GM12878 (cell line): ENCODE measurements at regions not wholly inside any gene's neighbourhood (a gene's known extent, or its start where the extent isn't known, plus 50 kb on each side); places are given as distances from the start of the nearest gene placed in this dataset.

Experiments
- ATAC-seq: fragments of 200-7000 bp; cut with Tn5 transposase; 3 replicates; pipeline ENCODE4 v1.9.1; 2020; ENCODE audit warnings: mild to moderate bottlenecking, moderate library complexity
- BruUV-seq: library from RNA; stranded (reverse); fragments of 400-500 nt; replicated peaks from 2 replicates; lab custom pipeline; 2021; lab: Mats Ljungman, UMichigan
- CTCF ChIA-PET: fragments of 300-600 bp; sonication (Branson Sonifier 250); formaldehyde crosslinking; extraction: SDS; loops from one replicate; lab custom pipeline; 2021; ENCODE audit warnings: inconsistent platforms; lab: Yijun Ruan, JAX
- POLR2A ChIA-PET: fragments of 350-600 bp; formaldehyde crosslinking; extraction: SDS; loops from one replicate; lab custom pipeline; 2021; ENCODE audit warnings: inconsistent platforms; lab: Charles Lee
- RAD21 ChIA-PET: fragments of 300-600 bp; sonication (Branson Sonifier 250); formaldehyde crosslinking; loops from one replicate; lab custom pipeline; 2023; ENCODE audit warnings: antibody characterized with exemption; ENCODE audit not compliant: unreplicated experiment; lab: Charles Lee
- SMC1A ChIA-PET: fragments of 300-600 bp; sonication (Branson Sonifier 250); formaldehyde crosslinking; loops from one replicate; lab custom pipeline; 2023; ENCODE audit not compliant: unreplicated experiment, uncharacterized antibody; lab: Charles Lee
- DNase-seq: peaks from one replicate; pipeline ENCODE4 v3.0.0-alpha.2; 2011; ENCODE audit warnings: low read depth, low spot score
- FAIRE-seq: peaks from 3 replicates; lab custom pipeline; 2011; peaks lifted over from hg19 to GRCh38; lab: Jason Lieb, UNC
- H2AFZ ChIP-seq: 2 replicates; pipeline ENCODE4 v1.6.0; 2011; ENCODE audit warnings: low read depth, low read length, control low read depth; ENCODE audit not compliant: control insufficient read depth
- H3K27ac ChIP-seq: 2 replicates; pipeline ENCODE4 v1.5.1; 2011; ENCODE audit warnings: control low read depth; ENCODE audit not compliant: control insufficient read depth, insufficient read depth
- H3K27me3 ChIP-seq, 2 experiments: replicated peaks in 1 of 2; 2 replicates each; pipeline versions ENCODE4 v1.6.0 to v1.6.1; 2011; ENCODE audit warnings: low read length in 1 of 2; ENCODE audit not compliant: control insufficient read depth in 2 of 2, insufficient read depth in 2 of 2
- H3K36me3 ChIP-seq, 2 experiments: 2 replicates each; pipeline ENCODE4 v1.5.1; 2011; ENCODE audit warnings: low read length in 1 of 2; ENCODE audit not compliant: control insufficient read depth in 2 of 2, insufficient read depth in 2 of 2
- H3K4me1 ChIP-seq: 2 replicates; pipeline ENCODE4 v1.6.1; 2011; ENCODE audit warnings: mild to moderate bottlenecking, low read length, moderate library complexity, mixed read lengths; ENCODE audit not compliant: control insufficient read depth, insufficient read depth
- H3K4me2 ChIP-seq: 2 replicates; pipeline ENCODE4 v1.6.0; 2011; ENCODE audit warnings: control low read depth; ENCODE audit not compliant: control insufficient read depth, insufficient read depth
- H3K4me3 ChIP-seq: fragments of 200-600 bp; sonication (generic); 2 replicates; pipeline ENCODE4 v1.5.1; 2016
- H3K79me2 ChIP-seq: 2 replicates; pipeline ENCODE4 v1.6.0; 2011; ENCODE audit warnings: low read length; ENCODE audit not compliant: control insufficient read depth, insufficient read depth
- H3K9ac ChIP-seq: 2 replicates; pipeline ENCODE4 v1.8.0; 2011; ENCODE audit warnings: low read length, control low read depth, mixed read lengths; ENCODE audit not compliant: control insufficient read depth, insufficient read depth
- H3K9me3 ChIP-seq: replicated peaks from 3 replicates; pipeline ENCODE4 v1.5.1; 2011; ENCODE audit warnings: mild to moderate bottlenecking, low read length; ENCODE audit not compliant: control insufficient read depth, insufficient read depth
- H4K20me1 ChIP-seq: 2 replicates; pipeline ENCODE4 v1.6.0; 2011; ENCODE audit not compliant: control insufficient read depth, insufficient read depth
- ATF2 ChIP-seq: IDR thresholded peaks from 2 replicates; pipeline ENCODE4 v1.6.1; 2012; ENCODE audit warnings: low read length, inconsistent platforms
- ESRRA ChIP-seq: IDR thresholded peaks from 2 replicates; pipeline ENCODE4 v1.6.1; 2012; ENCODE audit warnings: mild to moderate bottlenecking, low read length, improper control_type of control experiment
- HDAC6 ChIP-seq: fragments of 200-600 bp; sonication (generic); IDR thresholded peaks from one replicate; pipeline ENCODE4 v1.8.0; 2017; ENCODE audit warnings: antibody characterized with exemption; ENCODE audit not compliant: unreplicated experiment
- NFYA ChIP-seq: IDR thresholded peaks from 2 replicates; pipeline ENCODE4 v1.6.1; 2011; ENCODE audit warnings: low read depth, mild to moderate bottlenecking, low read length, improper control_type of control experiment, borderline replicate concordance
- NFYB ChIP-seq: IDR thresholded peaks from 2 replicates; pipeline ENCODE4 v1.6.1; 2011; ENCODE audit warnings: low read depth, mild to moderate bottlenecking, low read length, improper control_type of control experiment, moderate library complexity; ENCODE audit not compliant: insufficient read depth
- NR2F1 ChIP-seq: fragments of 450-650 bp; conservative IDR thresholded peaks from 2 replicates; pipeline ENCODE4 v1.6.1; 2017; ENCODE audit warnings: mild to moderate bottlenecking
- PKNOX1 ChIP-seq: fragments of 450-650 bp; IDR thresholded peaks from 2 replicates; pipeline ENCODE4 v1.6.1; 2016; ENCODE audit warnings: mild to moderate bottlenecking
- RAD21 ChIP-seq: IDR thresholded peaks from 2 replicates; pipeline ENCODE4 v1.6.1; 2011; ENCODE audit warnings: mild to moderate bottlenecking, low read depth, low read length, moderate library complexity; ENCODE audit not compliant: insufficient read depth
- SIN3A ChIP-seq: IDR thresholded peaks from 2 replicates; pipeline ENCODE4 v1.6.1; 2012; ENCODE audit warnings: low read depth, low read length, improper control_type of control experiment
- TAF1 ChIP-seq: IDR thresholded peaks from 2 replicates; pipeline ENCODE4 v1.6.1; 2011; ENCODE audit warnings: mild to moderate bottlenecking, low read depth, low read length, borderline replicate concordance
- WGBS: methylation state at CpG from one replicate; pipeline ENCODE4 v1.1.6; 2016; ENCODE audit warnings: low lambda C conversion rate; ENCODE audit not compliant: insufficient replicate concordance, insufficient coverage; ENCODE audit errors: missing lambda C conversion rate; 5-methylcytosine and 5-hydroxymethylcytosine counted together
- in situ Hi-C: fragments of 300-500 bp; cut with MboI; formaldehyde crosslinking; loops from 9 replicates; pipeline ENCODE4 v1.14.3; 2018; ENCODE audit warnings: mixed read lengths
- intact Hi-C: fragments of 100-400 bp; cut with micrococcal nuclease; formaldehyde crosslinking; loops from one replicate; pipeline ENCODE4 v1.14.2; 2022; ENCODE audit not compliant: unreplicated experiment

- ChIA-PET CTCF (interaction anchor here (1.4 to 2.3 kb wide), 3 partner anchors 10 to 207 kb away, joined by 3 to 6 read pairs (median 4); no protein-coding TSS in a partner anchor), RAD21 (interaction anchor here (1.0 to 1.1 kb wide), 2 partner anchors 28 to 89 kb away, joined by 3 read pairs; no protein-coding TSS in a partner anchor), POLR2A (interaction anchor here (1.1 to 1.2 kb wide), 2 partner anchors 10 to 74 kb away, joined by 3 to 5 read pairs; no protein-coding TSS in a partner anchor), SMC1A (interaction anchor here (0.8 to 2.0 kb wide), 9 partner anchors 10 to 151 kb away, joined by 3 to 9 read pairs (median 3); no protein-coding TSS in a partner anchor)
- BruUV-seq = no TSS peak
- Histone ChIP-seq H3K79me2 (no peaks in the 10 kb centered on the region), H3K9me3 (no peaks in the 10 kb centered on the region; the same call in 2 of the 3 replicates), H2AFZ (no peak overlapping the region), H4K20me1 (no peaks in the 10 kb centered on the region), H3K9ac (no peak overlapping the region), H3K4me1 (no peaks in the 10 kb centered on the region), H3K27me3 (no peaks in the 10 kb centered on the region), H3K4me2 (no peak overlapping the region), H3K27ac (no peak overlapping the region), H3K4me3 (no peak overlapping the region), H3K36me3 (no peaks in the 10 kb centered on the region)
- in situ Hi-C loops (no loop called here), intact Hi-C loops (no loop called here)
- DNase-seq (no peak), FAIRE-seq (no peak), ATAC-seq (no peak)
- TF ChIP-seq ATF2 = no peak
- TF ChIP-seq NR2F1 = no peak
- no peak for TF ChIP-seq NFYA
- TF ChIP-seq ESRRA = no peak
- TF ChIP-seq NFYB = no peak
- no peak for TF ChIP-seq RAD21
- TF ChIP-seq TAF1 = no peak
- TF ChIP-seq PKNOX1 = no peak
- no peak for TF ChIP-seq SIN3A
- no peak for TF ChIP-seq HDAC6
- WGBS = 72% methylated on average over 4 of the region's 4 CpGs
Measured at GRCh38 chr14:61630399-61631044, 64.8 kb upstream of the HIF1A start.
